ENCODE measurements at regions not wholly inside any gene's neighbourhood (a gene's known extent, or its start where the extent isn't known, plus 50 kb on each side); places are given as distances from the start of the nearest gene placed in this dataset.

DNA sequence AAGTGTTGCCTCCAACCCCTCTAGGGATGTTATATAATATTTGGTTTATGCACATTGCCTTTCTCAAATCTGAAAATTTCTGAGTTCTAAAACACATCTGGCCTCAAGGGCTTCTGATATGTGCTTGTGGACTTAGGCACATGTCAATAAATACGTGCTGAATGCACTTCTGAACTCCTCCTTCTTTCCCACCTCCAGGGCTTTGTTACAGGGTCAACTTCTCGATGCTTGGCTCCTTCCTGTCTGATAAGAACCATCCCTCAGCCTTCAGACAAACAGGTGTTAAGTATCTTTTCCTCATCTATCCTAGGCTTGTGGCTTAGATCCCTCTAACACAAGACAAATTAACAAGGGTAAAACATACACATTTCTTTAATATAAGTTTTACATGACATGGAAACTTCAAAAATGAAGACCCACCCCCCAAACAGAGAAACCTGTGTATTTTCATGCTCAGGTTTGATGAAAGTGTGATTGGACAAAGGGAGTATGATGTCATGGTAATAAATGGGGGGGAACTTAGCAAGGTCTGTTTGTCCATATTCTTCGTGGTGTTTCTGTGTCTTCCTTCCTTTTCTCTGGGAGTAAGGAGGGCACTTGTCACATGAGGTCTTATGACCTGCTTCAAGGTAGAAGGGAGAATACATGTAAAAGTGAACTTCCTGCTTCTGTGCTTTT is 326.9 kb downstream of the CD83 start:
- DNase-seq: no peak

DNA sequence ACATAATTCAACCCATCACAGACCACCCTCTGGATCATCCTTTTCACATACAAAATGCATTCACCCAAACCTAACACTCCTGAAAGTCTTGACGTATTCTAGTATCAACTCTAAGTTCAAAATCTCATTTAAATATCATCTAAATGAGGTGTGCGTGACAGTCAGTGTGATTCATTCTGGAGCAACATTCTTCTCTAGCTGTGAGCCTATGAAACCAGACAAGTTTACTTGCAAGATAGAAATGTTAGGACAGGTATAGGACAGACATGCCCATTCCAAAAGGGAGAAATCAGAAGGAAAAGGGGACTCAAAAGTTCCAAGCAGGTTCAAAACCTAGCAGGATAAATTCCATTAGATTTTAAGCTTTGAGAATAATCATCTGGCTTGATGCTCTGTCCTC is 329.7 kb downstream of the CD83 start:
- no peak for DNase-seq

DNA sequence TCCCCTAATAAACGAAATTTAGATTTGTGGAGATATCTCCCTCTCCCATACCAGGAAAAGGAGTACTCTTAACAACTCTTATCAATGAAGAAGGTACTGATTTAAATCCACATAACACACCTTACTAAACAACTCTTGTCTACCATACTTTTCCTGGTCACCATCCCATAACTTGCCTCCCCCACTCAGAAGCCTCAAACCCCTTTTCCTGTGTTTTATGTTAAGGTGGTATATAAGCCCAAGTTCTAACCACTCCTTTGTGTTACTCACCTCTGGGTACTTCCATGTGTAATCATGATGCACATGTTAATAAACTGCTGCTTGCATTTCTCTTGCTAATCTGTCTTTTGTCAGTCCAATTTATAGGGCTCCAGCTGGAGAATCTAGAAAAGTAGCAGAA is 330.7 kb downstream of the CD83 start:
- DNase-seq: no peak

DNA sequence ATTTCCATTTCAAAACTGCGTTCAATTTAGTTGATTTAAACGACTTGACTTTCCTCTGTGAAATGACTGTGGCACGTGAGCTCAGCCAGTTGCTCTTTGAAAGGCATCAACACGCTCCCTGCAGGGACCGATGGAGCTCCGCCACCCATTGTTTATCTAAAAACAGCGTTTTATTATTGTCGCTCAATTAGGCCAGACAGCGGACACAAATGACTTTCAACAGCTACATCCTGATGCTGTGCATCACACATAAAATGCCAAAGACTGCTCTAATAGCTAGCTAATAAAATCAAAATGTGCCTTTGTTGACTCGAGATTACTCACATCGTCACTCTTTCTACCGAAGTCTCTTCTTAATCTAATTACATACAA is 332.5 kb downstream of the CD83 start:
- DNase-seq: no peak

DNA sequence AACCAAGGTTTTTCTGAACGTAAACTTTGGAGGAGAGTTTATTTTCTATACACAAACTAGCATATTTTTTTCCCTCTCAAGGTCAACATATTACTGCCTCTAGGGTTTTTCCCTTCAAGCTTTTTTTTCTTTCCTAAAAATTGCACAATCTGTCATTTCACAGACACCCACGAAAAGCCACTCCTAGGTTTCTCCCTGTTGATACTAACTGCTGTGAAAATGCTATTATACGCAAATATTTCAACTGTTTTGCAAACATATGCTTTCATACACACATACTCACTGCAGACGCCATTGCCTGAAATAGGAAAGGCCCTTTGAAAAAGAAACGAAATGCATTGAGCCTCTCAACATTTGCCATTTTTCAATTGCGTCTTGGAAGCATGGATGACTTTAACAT is 333.0 kb downstream of the CD83 start:
- no peak for DNase-seq

DNA sequence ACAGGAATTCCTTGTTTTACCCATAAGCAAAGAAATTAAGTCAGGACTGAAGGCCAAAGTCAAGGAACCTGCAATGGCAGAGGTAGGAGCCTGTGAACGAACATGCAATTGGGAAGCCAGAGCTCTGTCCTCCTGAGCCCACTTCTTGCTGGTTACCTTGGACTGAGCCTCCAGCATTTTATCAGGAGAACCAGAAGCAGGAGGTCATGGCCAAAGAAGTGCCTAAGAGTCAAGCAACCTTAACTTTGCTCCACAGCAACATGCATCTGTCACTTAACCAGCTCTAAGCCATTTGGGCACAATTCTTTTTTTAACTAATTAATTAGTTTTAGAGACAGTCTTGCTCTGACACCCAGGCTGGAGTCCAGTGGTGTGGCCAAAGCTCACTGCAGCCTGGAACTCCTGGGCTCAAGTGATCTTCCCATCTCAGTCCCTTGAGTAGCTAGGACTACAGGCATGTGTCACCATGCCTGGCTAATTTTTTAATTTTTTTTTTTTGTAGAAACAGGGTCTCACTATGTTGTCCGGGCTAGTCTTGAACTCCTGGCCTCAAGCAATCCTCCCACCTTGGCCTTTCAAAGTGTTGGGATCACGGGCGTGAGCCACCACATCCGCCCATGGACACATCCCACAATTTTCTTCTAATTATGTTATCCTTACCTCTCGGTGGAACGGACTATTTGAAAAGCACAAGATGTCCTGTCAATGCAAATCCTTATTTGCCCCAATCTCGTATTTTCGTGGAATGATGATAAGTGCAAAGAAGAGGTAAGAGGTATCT is 334.2 kb downstream of the CD83 start:
- no peak for DNase-seq

DNA sequence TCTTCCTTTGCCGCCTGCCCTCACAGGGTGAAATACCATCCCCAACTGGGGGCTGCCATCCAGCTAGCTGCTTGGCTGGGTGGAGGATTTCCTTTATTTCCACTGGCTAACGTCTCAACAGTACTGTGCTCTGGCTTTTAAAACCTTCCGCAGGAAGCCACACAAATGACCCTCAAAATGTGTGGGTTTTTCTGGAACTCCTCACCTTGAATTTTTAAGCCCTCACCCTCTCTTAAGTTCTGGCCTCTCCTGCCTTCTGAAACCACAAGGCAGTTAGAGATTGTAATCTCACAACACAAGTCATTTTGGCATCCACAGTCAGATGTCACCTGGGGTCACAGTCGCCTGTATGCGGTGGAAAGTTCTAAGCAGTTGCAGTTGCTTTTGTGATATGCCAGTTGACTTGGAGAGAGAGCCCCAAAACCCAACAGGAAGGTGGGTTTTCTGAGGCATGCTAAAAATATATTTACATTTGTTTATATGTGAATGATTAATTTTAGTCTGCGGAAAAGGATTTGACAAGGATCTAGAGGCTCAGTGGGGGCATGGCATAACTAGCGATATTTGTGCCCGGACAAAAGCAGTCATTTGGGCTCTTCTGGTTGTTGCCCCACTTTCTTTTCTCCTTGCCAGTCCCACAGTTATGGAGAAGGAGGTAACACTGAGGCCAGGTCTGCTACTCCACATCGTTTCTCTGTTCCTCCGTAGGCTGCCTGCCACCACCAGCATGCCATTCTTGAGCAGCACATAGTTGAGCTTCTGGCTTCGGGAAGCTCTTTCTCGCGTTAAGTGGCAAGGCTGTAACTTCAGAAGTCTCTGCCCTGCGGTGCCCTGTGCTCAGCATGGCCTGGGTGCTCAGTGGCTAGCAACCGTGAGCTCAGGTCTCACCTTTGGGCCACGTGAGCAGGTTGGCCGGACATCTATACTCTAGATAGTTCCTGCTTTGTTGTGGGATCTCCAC is 335.3 kb downstream of the CD83 start:
- DNase-seq: peak; percentile 50

DNA sequence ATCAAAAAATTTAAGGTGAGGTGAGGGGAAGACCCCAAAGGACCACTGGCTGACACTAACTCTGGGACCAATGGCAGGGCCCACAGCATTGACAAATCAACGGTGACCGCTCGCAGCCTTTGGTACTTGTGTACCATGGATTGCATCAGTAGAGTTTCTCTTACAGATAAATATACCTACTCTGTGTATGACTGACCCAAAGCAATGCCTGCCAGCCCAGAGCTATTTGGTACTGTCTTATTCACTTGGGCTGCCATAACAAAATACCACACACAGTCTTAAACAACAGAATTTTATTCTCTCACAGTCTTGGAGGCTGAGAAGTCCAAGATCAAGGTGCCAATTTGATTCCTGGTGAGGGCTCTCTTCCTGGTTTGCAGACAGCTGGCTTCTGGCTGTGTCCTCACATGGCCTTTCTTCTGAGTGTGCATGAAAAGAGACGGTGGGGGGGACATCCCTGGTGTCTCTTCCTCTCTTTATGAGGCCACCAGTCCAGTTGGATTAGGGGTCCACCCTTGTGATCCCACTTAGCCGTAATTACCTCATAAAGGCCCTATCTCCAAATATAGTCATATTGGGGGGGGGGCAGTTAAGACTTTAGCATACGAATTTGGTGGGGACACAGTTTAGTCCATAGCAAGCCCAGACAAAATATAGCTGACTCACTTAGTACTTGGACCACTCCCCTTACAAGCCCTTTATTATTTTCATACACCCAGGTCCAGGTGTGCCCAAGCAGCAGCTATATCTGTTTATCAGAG is 336.3 kb downstream of the CD83 start:
- no peak for DNase-seq

DNA sequence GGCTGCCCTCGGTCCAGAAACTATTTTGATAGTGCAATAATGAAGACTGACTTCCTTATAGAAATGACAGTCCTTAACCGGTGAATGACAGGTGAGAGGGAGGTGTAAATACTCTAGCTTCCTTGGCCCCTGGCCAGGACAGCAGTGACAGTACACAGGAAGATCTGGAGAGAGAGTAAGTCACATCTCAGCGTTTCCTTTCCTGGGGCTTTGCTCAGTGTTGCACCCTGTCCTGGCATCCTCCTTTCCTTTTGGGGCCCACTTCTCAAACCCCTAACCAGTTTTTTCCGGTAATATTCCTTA is 336.9 kb downstream of the CD83 start:
- DNase-seq: no peak

DNA sequence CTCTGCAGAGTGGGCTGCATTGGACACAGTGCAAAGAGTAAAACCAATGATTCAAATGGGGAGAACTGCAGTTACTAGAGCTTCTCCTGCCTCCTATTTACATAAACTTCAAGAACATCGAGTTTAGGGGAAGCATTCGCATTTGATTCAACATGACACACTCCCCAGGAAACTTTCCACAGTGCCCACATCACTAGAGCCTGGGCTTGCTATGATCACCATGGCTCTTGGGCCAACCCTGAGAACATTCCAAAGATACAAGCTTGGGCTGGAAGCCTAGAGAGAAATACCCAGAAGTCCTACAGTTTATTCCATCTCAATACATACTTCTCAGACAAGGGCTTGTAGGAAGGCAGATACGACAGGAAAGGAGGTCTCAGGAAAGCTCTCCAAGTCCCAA is 337.9 kb downstream of the CD83 start:
- no peak for DNase-seq

DNA sequence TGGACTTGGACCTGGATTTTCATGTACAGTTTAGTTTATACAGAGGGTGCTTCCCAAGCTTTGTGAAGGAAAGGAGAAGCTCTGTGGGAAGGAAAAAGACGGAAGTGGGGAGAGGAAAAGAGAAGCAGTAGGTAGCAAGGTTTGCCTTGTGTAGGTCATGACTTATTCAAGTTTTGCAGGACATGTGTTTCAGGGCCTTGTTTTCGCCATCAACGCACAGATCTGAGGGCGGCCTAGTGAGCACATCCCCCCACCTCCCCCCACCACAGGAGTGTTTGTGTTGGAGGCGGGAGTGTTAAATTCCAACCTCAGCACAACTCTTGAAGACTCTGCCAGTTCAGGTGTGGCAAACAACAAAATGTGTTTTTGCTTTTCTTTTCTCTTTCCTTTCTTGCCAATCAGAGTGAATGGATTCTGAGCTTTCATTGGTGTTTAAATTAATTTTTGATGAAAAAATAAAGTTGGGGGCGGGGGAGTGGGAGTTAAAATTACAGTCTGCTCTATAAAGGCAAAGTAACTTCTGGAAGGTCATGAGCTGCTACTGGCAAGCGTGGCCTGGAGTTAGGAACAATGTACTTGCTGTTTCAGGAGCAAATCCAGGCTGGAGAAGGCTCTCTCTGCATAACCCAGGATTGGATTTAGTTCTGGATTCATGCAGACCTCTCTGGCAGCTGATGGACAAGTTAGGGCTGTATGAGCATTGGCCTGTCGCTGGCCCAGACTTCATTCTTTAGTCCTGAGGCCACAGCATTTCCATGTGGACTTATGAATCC is 338.5 kb downstream of the CD83 start:
- no peak for DNase-seq

DNA sequence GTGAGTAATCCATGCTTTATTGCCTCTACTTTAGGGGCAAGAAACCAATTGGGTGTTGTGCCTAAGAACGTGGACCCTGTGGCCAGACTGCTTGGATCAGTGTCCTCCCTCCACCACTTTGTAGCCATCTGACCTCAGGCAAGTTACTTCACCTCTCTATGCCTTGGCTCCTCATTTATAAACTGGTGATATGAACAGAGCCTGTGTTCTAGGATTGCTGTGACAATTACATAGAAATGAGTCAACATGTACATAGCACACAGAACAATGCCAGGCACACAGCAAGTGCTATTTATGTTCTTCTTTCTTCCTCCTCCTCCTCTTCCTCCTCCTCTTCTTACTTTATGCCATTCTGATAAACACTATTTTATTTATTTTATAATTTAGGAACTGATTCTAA is 339.4 kb downstream of the CD83 start:
- no peak for DNase-seq

DNA sequence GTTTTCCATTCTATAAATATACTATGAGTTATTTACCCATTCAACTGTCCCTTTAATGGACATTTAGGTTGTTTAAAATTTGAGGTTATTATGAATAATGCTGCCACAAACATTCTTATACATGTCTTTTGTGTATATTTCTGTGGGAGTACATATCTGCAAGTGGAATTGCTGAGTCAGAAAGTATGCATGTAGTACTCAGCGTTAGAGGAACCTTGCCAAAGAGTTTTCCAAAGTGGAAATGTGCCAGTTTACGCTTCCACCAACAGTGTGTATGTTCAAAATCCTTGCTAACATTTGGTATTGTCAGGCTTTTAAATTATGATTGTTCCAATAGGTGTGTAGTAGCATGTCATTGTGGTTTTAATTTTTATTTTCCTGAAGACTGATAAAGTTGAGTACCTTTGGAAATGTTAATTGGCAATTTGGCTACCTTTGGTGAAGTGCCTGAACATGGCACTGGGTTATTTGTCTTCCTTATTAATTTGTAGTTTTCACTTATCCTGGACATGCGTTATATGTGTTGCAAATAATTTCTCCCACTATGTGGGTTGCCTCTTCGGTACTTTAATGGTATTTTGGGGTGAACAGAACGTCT is 341.2 kb downstream of the CD83 start:
- DNase-seq: no peak

DNA sequence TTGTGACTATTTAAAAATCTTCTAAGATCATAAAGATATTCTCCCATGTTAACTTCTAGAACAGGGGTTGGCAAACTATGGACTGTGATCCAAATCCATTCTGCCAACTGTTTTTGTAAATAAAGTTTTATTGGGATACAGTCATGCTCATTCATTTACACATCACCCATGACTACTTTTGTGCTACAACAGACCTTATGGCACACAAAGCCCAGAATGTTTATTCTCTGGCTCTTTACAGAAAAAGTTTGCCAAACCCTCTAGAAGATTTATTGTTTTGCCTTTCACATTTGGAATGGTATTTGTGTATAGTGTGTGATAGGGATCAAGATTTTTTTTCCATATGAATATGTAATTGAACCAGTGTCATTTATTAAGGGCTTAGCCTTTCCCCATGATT is 341.7 kb downstream of the CD83 start:
- DNase-seq: no peak

DNA sequence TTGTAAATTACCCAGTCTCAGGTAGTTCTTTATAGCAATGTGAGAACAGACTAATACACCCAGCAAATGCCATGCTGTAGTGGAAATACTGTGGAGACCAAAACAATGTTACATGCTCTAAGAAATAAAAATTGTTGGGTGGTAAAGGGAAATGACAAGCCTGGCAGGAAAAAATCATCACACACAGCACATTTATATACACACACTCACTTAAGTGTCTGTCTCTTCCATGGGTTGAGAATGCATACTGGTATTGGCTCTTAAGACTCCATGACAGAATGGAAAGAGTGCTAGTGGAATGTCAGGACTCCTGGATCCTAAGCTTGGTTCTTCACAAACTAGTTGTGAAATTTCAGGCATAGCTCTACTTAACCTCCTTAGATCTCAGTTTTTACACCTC is 343.0 kb downstream of the CD83 start:
- DNase-seq: no peak

DNA sequence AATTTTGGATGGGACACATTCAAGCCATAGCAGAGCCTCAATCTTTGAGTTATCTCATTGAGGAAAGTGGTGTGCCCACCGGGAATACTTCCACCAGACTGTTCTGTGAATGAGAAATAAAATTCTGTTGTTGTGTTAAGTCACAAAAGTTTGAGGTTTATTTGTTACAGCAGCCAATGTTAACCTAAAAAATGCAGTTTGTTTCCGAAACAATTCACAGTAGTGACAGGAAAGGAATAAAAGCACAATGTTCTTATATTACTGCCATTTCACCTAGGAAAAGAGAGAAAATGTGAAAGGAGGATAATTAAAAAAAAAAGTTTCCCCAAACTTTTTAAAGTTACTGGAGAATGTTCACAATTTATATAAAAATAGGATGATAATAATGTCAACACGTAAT is 344.6 kb downstream of the CD83 start:
- no peak for DNase-seq

DNA sequence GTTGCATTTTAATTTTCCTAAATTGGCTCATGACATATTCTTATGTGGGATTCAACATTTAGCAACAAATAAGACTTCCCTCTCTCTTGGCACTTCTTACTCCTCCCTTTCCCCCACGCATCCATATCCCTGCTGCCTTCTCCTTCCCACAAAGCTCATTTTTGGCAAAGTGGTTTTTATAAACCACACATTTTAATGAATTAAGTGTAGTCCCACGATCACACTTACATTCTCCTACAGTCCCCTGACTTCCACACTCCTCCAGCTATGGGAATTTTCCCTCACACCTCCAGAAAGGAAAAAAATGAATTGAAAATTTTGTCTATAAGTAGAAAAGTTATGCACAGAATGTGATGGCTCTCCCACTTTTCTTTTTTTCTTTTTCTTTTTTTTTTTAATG is 345.0 kb downstream of the CD83 start:
- DNase-seq: no peak

DNA sequence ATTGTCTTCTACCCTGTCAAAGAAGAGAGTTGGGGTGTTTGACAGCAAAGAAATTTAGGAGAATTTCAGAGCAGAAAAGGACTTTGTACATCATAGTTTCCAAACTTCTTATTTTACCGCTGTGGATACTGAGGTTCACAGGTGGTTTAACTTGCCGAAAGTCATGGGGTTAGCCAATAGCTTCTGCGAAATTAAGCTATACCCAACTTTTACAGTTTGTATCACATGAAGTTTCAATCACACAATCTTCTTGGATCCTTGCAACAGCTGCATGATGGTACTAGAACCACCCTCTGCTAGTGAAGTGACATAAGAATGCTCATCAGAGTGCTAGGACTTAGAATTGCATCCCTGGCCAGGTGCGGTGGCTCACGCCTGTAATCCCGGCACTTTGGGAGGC is 345.5 kb downstream of the CD83 start:
- no peak for DNase-seq

DNA sequence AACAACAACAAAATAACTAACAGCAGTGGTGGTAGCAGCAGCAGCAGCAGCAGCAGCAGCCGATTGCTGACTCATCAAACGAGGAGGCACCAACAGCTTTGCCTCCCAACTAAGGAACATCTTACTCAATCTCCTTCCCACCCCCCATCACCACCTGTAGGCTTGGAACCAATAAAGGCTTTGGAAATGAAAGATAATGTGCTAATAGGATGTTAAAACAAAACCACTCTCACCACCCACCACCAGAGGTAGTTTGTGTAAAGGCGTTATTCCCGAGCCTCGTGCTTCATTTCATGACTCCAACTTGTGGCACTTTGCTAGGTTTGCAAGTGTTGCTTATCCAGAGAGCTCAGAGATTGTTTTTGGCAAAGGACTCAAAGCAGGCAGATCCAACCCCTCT is 346.5 kb downstream of the CD83 start:
- DNase-seq: no peak

DNA sequence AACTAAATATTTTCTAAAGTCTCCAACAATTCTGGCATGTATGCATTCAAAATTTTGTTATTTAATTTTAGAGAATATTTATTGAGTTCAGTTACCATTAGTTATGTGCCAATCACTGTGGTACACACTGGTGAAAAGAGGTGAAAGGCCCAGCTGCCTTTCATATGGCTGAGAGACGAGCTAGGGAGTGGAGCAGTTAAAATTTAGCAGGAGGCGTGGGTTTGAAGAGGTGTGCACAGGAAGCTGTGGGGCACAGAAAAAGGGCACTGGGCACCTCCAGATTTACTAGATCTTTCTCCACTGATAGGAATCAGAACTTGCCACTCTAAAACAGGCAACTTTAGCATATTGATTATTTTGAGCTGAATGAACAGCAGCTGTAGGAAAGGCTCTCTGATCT is 347.1 kb downstream of the CD83 start:
- DNase-seq: no peak

DNA sequence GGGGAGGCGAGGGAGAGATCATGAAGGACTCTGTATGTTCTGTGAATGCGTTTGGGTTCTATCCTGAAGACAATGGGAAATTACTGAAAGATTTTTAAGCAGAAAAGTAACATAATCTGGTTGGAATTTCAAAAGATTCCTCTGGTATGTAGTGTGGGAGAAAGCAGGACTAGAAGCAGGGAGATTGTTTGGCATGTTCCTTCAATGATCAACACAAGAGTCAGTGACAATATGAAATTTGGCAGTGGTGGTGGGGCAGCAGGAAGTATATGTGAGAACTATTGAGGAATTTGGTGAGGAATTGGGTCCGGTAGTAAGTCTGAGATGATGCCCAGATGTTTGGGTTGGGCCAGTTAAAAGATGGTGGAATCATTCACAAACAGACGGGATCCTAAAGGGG is 348.7 kb downstream of the CD83 start:
- DNase-seq: no peak

DNA sequence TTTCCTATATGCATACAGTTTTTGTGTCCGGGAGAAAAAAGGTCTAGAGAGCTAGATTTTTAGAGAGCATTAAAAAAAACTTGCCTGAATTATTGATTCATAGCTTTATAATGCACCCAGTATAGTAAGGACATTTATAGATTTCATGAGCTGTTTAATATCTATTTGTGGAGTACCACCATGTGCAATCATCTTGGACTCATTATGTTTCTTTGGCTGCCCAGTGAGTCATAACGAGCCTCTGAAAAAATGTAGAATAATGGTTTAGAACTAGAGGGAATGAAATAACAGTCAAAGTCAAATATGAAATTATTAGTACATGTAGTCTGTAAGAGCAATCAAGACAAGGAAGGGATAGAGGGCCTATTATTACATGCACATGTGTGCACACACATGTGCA is 350.0 kb downstream of the CD83 start:
- no peak for DNase-seq
